WTC11 (cell line): ENCODE measurements at regions not wholly inside any gene's neighbourhood (a gene's known extent, or its start where the extent isn't known, plus 50 kb on each side); places are given as distances from the start of the nearest gene placed in this dataset.

ENCODE experiments used
- ATAC-seq: fragments of 200-7000 bp; cut with Tn5 transposase; 2 replicates; pipeline ENCODE4 v1.10.0; 2021; ENCODE audit warnings: mild to moderate bottlenecking, moderate library complexity
- CTCF ChIA-PET: fragments of 300-600 bp; sonication (Branson Sonifier 250); formaldehyde crosslinking; loops from one replicate; lab custom pipeline; 2021; ENCODE audit warnings: antibody characterized with exemption; lab: Charles Lee
- POLR2A ChIA-PET: fragments of 350-600 bp; sonication (Branson Sonifier 250); formaldehyde crosslinking; loops from one replicate; lab custom pipeline; 2021; ENCODE audit warnings: antibody characterized with exemption; lab: Charles Lee
- DNase-seq: peaks from one replicate; pipeline ENCODE4 v3.0.0; 2021; ENCODE audit warnings: low spot score
- H3K27ac Mint-ChIP-seq: 2 replicates; pipeline ENCODE4 v1.8.0; 2021; ENCODE audit warnings: mixed read lengths
- H3K27me3 Mint-ChIP-seq: 2 replicates; pipeline ENCODE4 v1.8.0; 2021; ENCODE audit warnings: low read depth, mild to moderate bottlenecking, moderate library complexity, mixed read lengths
- H3K36me3 Mint-ChIP-seq: 2 replicates; pipeline ENCODE4 v1.8.0; 2021; ENCODE audit warnings: mixed read lengths
- H3K4me1 Mint-ChIP-seq: 2 replicates; pipeline ENCODE4 v1.8.0; 2022; ENCODE audit warnings: mixed read lengths
- H3K4me3 Mint-ChIP-seq: 2 replicates; pipeline ENCODE4 v1.8.0; 2021; ENCODE audit warnings: mild to moderate bottlenecking, moderate library complexity, mixed read lengths
- H3K9me3 Mint-ChIP-seq: 2 replicates; pipeline ENCODE4 v1.8.0; 2021; ENCODE audit warnings: mixed read lengths
- EMX1 ChIP-seq: fragments of 250-450 bp; sonication (Bioruptor Pico); IDR thresholded peaks from 2 replicates; pipeline ENCODE4 v1.8.0; 2021; ENCODE audit warnings: mild to moderate bottlenecking
- FOXJ3 ChIP-seq: sonication (generic); formaldehyde crosslinking; IDR thresholded peaks from 2 replicates; pipeline ENCODE4 v1.9.0; 2021; ENCODE audit warnings: missing genetic modification reagents, mild to moderate bottlenecking, borderline replicate concordance
- FOXK1 ChIP-seq: sonication (generic); formaldehyde crosslinking; IDR thresholded peaks from 2 replicates; pipeline ENCODE4 v1.8.0; 2022; ENCODE audit warnings: mild to moderate bottlenecking, moderate library complexity, missing genetic modification reagents
- GABPB1 ChIP-seq: sonication (generic); formaldehyde crosslinking; IDR thresholded peaks from 2 replicates; pipeline ENCODE4 v1.8.1; 2023; ENCODE audit warnings: mild to moderate bottlenecking, missing genetic modification reagents
- MXD4 ChIP-seq: fragments of 250-450 bp; sonication (Bioruptor Pico); IDR thresholded peaks from 2 replicates; pipeline ENCODE4 v1.8.0; 2021; ENCODE audit warnings: mild to moderate bottlenecking, moderate library complexity, borderline replicate concordance
- NFE2L1 ChIP-seq: sonication (generic); formaldehyde crosslinking; IDR thresholded peaks from 2 replicates; pipeline ENCODE4 v1.8.1; 2023; ENCODE audit warnings: missing genetic modification reagents
- NFYB ChIP-seq: sonication (generic); formaldehyde crosslinking; conservative IDR thresholded peaks from 2 replicates; pipeline ENCODE4 v1.8.0; 2022; ENCODE audit warnings: low read depth, missing genetic modification reagents
- PRRX2 ChIP-seq: fragments of 250-450 bp; sonication (Bioruptor Pico); IDR thresholded peaks from 2 replicates; pipeline ENCODE4 v1.8.0; 2021; ENCODE audit warnings: mild to moderate bottlenecking
- RELA ChIP-seq: sonication (generic); formaldehyde crosslinking; IDR thresholded peaks from 2 replicates; pipeline ENCODE4 v1.8.1; 2022; ENCODE audit warnings: missing genetic modification reagents, mild to moderate bottlenecking, borderline replicate concordance
- SMAD4 ChIP-seq: sonication (generic); formaldehyde crosslinking; IDR thresholded peaks from 2 replicates; pipeline ENCODE4 v1.8.0; 2022; ENCODE audit warnings: mild to moderate bottlenecking, missing genetic modification reagents
- TCF7 ChIP-seq: sonication (generic); formaldehyde crosslinking; IDR thresholded peaks from 2 replicates; pipeline ENCODE4 v1.8.0; 2022; ENCODE audit warnings: mild to moderate bottlenecking, low read depth, missing genetic modification reagents, moderate library complexity
- TF ChIP-seq, protein P1 (sequence below): fragments of 250-450 bp; sonication (Bioruptor Pico); IDR thresholded peaks from 2 replicates; pipeline ENCODE4 v1.9.0; 2021; ENCODE audit warnings: mild to moderate bottlenecking
- TF ChIP-seq, protein P2 (sequence below): sonication (generic); formaldehyde crosslinking; IDR thresholded peaks from 2 replicates; pipeline ENCODE4 v1.8.1; 2023; ENCODE audit warnings: mild to moderate bottlenecking, missing genetic modification reagents, moderate library complexity
- TF ChIP-seq, protein P3 (sequence below): fragments of 250-450 bp; sonication (Bioruptor Pico); IDR thresholded peaks from 2 replicates; pipeline ENCODE4 v2.1.2; 2022; ENCODE audit warnings: mild to moderate bottlenecking, moderate library complexity
- TF ChIP-seq, protein P4 (sequence below): sonication (generic); formaldehyde crosslinking; IDR thresholded peaks from 2 replicates; pipeline ENCODE4 v1.8.1; 2023; ENCODE audit warnings: mild to moderate bottlenecking, moderate library complexity, missing genetic modification reagents
- TF ChIP-seq, protein P5 (sequence below): fragments of 250-450 bp; sonication (Bioruptor Pico); IDR thresholded peaks from 2 replicates; pipeline ENCODE4 v1.8.0; 2021; ENCODE audit warnings: mild to moderate bottlenecking
- TF ChIP-seq, protein P6 (sequence below): sonication (generic); formaldehyde crosslinking; IDR thresholded peaks from 2 replicates; pipeline ENCODE4 v1.8.1; 2022; ENCODE audit warnings: low read depth, missing genetic modification reagents, borderline replicate concordance
- TF ChIP-seq, protein P7 (sequence below): sonication (generic); formaldehyde crosslinking; IDR thresholded peaks from 2 replicates; pipeline ENCODE4 v1.8.1; 2022; ENCODE audit warnings: missing genetic modification reagents, borderline replicate concordance
- TF ChIP-seq, protein P8 (sequence below): fragments of 250-450 bp; sonication (Bioruptor Pico); IDR thresholded peaks from 2 replicates; pipeline ENCODE4 v1.9.0; 2021; ENCODE audit warnings: mild to moderate bottlenecking, borderline replicate concordance

DNA sequence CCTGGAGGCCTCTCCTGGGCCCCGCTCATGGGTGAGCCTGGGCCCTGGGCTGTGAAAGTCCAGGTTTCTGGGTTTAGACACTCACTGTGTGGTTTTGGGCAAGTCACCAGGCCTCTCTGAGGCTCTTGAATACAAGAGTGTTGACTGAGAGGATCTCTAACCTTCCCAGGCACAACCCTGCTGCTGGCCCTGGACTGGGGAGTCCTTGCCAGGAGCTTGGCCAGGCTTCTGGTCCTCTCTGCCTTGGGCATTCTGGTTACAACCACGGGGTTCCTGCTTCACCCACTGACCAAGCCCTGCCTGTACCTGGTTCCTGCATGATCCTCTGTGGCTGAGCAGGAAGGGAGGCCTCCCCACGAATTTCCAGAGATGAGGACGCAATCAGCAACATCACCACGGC lies 63.6 kb upstream of the COL13A1 start (continued):
- TF ChIP-seq, protein P1, sequence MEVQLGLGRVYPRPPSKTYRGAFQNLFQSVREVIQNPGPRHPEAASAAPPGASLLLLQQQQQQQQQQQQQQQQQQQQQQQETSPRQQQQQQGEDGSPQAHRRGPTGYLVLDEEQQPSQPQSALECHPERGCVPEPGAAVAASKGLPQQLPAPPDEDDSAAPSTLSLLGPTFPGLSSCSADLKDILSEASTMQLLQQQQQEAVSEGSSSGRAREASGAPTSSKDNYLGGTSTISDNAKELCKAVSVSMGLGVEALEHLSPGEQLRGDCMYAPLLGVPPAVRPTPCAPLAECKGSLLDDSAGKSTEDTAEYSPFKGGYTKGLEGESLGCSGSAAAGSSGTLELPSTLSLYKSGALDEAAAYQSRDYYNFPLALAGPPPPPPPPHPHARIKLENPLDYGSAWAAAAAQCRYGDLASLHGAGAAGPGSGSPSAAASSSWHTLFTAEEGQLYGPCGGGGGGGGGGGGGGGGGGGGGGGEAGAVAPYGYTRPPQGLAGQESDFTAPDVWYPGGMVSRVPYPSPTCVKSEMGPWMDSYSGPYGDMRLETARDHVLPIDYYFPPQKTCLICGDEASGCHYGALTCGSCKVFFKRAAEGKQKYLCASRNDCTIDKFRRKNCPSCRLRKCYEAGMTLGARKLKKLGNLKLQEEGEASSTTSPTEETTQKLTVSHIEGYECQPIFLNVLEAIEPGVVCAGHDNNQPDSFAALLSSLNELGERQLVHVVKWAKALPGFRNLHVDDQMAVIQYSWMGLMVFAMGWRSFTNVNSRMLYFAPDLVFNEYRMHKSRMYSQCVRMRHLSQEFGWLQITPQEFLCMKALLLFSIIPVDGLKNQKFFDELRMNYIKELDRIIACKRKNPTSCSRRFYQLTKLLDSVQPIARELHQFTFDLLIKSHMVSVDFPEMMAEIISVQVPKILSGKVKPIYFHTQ (CRISPR knock-in tag) = no peak
- TF ChIP-seq, protein P2, sequence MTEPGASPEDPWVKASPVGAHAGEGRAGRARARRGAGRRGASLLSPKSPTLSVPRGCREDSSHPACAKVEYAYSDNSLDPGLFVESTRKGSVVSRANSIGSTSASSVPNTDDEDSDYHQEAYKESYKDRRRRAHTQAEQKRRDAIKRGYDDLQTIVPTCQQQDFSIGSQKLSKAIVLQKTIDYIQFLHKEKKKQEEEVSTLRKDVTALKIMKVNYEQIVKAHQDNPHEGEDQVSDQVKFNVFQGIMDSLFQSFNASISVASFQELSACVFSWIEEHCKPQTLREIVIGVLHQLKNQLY (CRISPR knock-in tag) = no peak

DNA sequence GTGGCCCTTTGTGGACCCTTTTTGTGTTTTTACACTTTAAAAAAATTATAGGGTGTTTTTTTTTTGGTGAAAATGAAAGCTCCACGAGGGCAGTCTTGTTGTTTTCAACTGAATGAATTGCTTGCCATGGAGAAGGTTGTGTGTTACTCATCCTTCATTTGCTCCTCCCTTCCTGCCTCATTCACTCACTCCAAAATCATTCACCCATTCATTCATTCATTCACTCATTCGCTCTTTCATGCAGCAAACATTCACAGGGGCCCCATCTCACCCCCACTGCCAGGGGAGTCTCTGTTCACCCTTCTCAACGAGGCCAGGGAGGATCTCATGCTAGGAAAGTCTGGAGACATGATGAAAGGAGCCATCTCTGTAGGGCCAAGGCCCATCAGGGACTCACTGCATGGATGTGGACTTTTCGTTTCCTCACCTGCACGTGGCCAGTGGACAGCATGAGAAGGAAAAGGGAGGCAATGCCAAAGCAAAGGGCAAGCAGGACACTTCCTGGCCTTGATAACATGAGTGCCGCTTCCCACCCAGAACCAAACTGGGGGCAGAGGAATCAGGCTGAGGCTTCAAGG lies 62.8 kb upstream of the COL13A1 start:
- Mint-ChIP-seq H3K4me1 (0 out of 2 replicates have a peak, but pooled peaks cover 9% of the 10 kb centered on the region), H3K9me3 (no peaks in the 10 kb centered on the region), H3K27me3 (no peaks in the 10 kb centered on the region; the same call in none of the 2 replicates), H3K27ac (no peak overlapping the region), H3K36me3 (no peaks in the 10 kb centered on the region), H3K4me3 (no peak overlapping the region)
- DNase-seq (no peak), ATAC-seq (no peak)
- ChIA-PET CTCF (interaction anchor here (1.0 to 2.7 kb wide), 4 partner anchors 62 to 175 kb away, joined by 3 to 7 read pairs (median 6); no protein-coding TSS in a partner anchor), POLR2A (no interaction called here)
- no peak for TF ChIP-seq PRRX2
- TF ChIP-seq RELA (CRISPR knock-in tag) = no peak
- TF ChIP-seq NFYB (CRISPR knock-in tag) = no peak
- TF ChIP-seq NFE2L1 (CRISPR knock-in tag) = no peak
- TF ChIP-seq, protein P3, sequence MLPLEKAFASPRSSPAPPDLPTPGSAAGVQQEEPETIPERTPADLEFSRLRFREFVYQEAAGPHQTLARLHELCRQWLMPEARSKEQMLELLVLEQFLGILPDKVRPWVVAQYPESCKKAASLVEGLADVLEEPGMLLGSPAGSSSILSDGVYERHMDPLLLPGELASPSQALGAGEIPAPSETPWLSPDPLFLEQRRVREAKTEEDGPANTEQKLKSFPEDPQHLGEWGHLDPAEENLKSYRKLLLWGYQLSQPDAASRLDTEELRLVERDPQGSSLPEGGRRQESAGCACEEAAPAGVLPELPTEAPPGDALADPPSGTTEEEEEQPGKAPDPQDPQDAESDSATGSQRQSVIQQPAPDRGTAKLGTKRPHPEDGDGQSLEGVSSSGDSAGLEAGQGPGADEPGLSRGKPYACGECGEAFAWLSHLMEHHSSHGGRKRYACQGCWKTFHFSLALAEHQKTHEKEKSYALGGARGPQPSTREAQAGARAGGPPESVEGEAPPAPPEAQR (CRISPR knock-in tag) = no peak
- TF ChIP-seq SMAD4 (CRISPR knock-in tag) = no peak
- TF ChIP-seq, protein P4, sequence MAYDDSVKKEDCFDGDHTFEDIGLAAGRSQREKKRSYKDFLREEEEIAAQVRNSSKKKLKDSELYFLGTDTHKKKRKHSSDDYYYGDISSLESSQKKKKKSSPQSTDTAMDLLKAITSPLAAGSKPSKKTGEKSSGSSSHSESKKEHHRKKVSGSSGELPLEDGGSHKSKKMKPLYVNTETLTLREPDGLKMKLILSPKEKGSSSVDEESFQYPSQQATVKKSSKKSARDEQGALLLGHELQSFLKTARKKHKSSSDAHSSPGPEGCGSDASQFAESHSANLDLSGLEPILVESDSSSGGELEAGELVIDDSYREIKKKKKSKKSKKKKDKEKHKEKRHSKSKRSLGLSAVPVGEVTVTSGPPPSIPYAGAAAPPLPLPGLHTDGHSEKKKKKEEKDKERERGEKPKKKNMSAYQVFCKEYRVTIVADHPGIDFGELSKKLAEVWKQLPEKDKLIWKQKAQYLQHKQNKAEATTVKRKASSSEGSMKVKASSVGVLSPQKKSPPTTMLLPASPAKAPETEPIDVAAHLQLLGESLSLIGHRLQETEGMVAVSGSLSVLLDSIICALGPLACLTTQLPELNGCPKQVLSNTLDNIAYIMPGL (CRISPR knock-in tag) = no peak
- TF ChIP-seq, protein P5, sequence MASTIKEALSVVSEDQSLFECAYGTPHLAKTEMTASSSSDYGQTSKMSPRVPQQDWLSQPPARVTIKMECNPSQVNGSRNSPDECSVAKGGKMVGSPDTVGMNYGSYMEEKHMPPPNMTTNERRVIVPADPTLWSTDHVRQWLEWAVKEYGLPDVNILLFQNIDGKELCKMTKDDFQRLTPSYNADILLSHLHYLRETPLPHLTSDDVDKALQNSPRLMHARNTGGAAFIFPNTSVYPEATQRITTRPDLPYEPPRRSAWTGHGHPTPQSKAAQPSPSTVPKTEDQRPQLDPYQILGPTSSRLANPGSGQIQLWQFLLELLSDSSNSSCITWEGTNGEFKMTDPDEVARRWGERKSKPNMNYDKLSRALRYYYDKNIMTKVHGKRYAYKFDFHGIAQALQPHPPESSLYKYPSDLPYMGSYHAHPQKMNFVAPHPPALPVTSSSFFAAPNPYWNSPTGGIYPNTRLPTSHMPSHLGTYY = no peak
- TF ChIP-seq, protein P6, sequence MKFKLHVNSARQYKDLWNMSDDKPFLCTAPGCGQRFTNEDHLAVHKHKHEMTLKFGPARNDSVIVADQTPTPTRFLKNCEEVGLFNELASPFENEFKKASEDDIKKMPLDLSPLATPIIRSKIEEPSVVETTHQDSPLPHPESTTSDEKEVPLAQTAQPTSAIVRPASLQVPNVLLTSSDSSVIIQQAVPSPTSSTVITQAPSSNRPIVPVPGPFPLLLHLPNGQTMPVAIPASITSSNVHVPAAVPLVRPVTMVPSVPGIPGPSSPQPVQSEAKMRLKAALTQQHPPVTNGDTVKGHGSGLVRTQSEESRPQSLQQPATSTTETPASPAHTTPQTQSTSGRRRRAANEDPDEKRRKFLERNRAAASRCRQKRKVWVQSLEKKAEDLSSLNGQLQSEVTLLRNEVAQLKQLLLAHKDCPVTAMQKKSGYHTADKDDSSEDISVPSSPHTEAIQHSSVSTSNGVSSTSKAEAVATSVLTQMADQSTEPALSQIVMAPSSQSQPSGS (CRISPR knock-in tag) = no peak
- TF ChIP-seq FOXK1 (CRISPR knock-in tag) = no peak
- no peak for TF ChIP-seq MXD4 (CRISPR knock-in tag)
- TF ChIP-seq EMX1 (CRISPR knock-in tag) = no peak
- no peak for TF ChIP-seq TCF7
- TF ChIP-seq, protein P7, sequence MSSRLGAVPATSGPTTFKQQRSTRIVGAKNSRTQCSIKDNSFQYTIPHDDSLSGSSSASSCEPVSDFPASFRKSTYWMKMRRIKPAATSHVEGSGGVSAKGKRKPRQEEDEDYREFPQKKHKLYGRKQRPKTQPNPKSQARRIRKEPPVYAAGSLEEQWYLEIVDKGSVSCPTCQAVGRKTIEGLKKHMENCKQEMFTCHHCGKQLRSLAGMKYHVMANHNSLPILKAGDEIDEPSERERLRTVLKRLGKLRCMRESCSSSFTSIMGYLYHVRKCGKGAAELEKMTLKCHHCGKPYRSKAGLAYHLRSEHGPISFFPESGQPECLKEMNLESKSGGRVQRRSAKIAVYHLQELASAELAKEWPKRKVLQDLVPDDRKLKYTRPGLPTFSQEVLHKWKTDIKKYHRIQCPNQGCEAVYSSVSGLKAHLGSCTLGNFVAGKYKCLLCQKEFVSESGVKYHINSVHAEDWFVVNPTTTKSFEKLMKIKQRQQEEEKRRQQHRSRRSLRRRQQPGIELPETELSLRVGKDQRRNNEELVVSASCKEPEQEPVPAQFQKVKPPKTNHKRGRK (CRISPR knock-in tag) = no peak
- TF ChIP-seq GABPB1 (CRISPR knock-in tag) = no peak
- TF ChIP-seq FOXJ3 = no peak
- TF ChIP-seq, protein P8, sequence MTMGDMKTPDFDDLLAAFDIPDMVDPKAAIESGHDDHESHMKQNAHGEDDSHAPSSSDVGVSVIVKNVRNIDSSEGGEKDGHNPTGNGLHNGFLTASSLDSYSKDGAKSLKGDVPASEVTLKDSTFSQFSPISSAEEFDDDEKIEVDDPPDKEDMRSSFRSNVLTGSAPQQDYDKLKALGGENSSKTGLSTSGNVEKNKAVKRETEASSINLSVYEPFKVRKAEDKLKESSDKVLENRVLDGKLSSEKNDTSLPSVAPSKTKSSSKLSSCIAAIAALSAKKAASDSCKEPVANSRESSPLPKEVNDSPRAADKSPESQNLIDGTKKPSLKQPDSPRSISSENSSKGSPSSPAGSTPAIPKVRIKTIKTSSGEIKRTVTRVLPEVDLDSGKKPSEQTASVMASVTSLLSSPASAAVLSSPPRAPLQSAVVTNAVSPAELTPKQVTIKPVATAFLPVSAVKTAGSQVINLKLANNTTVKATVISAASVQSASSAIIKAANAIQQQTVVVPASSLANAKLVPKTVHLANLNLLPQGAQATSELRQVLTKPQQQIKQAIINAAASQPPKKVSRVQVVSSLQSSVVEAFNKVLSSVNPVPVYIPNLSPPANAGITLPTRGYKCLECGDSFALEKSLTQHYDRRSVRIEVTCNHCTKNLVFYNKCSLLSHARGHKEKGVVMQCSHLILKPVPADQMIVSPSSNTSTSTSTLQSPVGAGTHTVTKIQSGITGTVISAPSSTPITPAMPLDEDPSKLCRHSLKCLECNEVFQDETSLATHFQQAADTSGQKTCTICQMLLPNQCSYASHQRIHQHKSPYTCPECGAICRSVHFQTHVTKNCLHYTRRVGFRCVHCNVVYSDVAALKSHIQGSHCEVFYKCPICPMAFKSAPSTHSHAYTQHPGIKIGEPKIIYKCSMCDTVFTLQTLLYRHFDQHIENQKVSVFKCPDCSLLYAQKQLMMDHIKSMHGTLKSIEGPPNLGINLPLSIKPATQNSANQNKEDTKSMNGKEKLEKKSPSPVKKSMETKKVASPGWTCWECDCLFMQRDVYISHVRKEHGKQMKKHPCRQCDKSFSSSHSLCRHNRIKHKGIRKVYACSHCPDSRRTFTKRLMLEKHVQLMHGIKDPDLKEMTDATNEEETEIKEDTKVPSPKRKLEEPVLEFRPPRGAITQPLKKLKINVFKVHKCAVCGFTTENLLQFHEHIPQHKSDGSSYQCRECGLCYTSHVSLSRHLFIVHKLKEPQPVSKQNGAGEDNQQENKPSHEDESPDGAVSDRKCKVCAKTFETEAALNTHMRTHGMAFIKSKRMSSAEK (CRISPR knock-in tag) = no peak
